HG02884 (cell line): ENCODE measurements at regions not wholly inside any gene's neighbourhood (a gene's known extent, or its start where the extent isn't known, plus 50 kb on each side); places are given as distances from the start of the nearest gene placed in this dataset.

Experiments
- ATAC-seq: cut with Tn5 transposase; IDR thresholded peaks from one replicate; pipeline ENCODE4 v1.9.1; 2021; ENCODE audit warnings: mild to moderate bottlenecking, moderate library complexity; ENCODE audit not compliant: unreplicated experiment

GRCh38 chr11:29959488-29959887, 57.3 kb downstream of the KCNA4 start:
- ATAC-seq: no peak

GRCh38 chr11:29957431-29957830, 59.4 kb downstream of the KCNA4 start:
- no peak for ATAC-seq

- ATAC-seq: no peak
These were observed 60.7 kb downstream of the KCNA4 start for GRCh38 chr11:29956076-29956556.

- no peak for ATAC-seq
These were observed 73.5 kb downstream of the KCNA4 start for GRCh38 chr11:29943347-29943746.

GRCh38 chr11:29937526-29937925, 79.3 kb downstream of the KCNA4 start:
- no peak for ATAC-seq

GRCh38 chr11:29934115-29934638, 82.7 kb downstream of the KCNA4 start:
- no peak for ATAC-seq

GRCh38 chr11:29916040-29916439, 100.8 kb downstream of the KCNA4 start:
- ATAC-seq: no peak

GRCh38 chr11:29914203-29914930, 102.5 kb downstream of the KCNA4 start:
- ATAC-seq: no peak

- no peak for ATAC-seq
These were observed 103.5 kb downstream of the KCNA4 start for GRCh38 chr11:29913352-29913751.

GRCh38 chr11:29900382-29900781, 116.4 kb downstream of the KCNA4 start:
- ATAC-seq: no peak

GRCh38 chr11:29879560-29879959, 137.3 kb downstream of the KCNA4 start:
- ATAC-seq: no peak

GRCh38 chr11:29876192-29876591, 140.6 kb downstream of the KCNA4 start:
- no peak for ATAC-seq

- ATAC-seq: no peak
These were observed 169.6 kb downstream of the KCNA4 start for GRCh38 chr11:29847219-29847618.

GRCh38 chr11:29844701-29845379, 172.0 kb downstream of the KCNA4 start:
- no peak for ATAC-seq

- ATAC-seq: no peak
These were observed 172.8 kb downstream of the KCNA4 start for GRCh38 chr11:29844031-29844430.

GRCh38 chr11:29842061-29842460, 174.8 kb downstream of the KCNA4 start:
- no peak for ATAC-seq

- no peak for ATAC-seq
These were observed 190.0 kb downstream of the KCNA4 start for GRCh38 chr11:29826878-29827277.

GRCh38 chr11:29816359-29816758, 200.5 kb downstream of the KCNA4 start:
- ATAC-seq: no peak

GRCh38 chr11:29809121-29809520, 207.7 kb downstream of the KCNA4 start:
- no peak for ATAC-seq

- ATAC-seq: no peak
These were observed 214.3 kb downstream of the KCNA4 start for GRCh38 chr11:29802522-29802921.

GRCh38 chr11:29801561-29801960, 215.3 kb downstream of the KCNA4 start:
- ATAC-seq: no peak

GRCh38 chr11:29786092-29786491, 230.7 kb downstream of the KCNA4 start:
- no peak for ATAC-seq
